ENCODE measurements at regions not wholly inside any gene's neighbourhood (a gene's known extent, or its start where the extent isn't known, plus 50 kb on each side); places are given as distances from the start of the nearest gene placed in this dataset.

DNA sequence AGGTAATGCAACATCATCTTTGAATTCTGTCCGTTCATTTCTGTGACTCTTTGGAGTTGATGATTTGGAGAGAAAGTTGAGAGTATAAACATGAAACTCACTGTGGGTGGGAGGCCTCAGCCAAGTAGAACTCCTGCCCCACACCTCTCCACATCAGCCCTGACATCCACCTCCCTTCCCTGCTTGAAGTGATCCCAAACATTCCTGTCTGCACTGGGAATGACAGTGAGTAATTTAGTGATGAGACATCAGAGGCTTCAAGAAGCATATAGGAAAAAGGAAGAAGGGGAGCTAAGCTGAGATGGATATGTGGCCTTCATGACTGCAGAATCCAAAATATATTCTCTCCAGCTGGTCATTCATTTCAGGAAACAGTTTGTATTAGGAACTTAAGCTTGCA, 151.8 kb downstream of the SPATA18 start:
- no peak overlapping the region for H3K27ac ChIP-seq (ENCODE audit: low read depth in 1 of 2, low read length in 2 of 2)
- no peak overlapping the region for H3K4me3 ChIP-seq (ENCODE audit: low read depth in 1 of 3, low read length in 3 of 3)
- no peaks in the 10 kb centered on the region for H3K9me3 ChIP-seq (ENCODE audit: control insufficient read depth in 4 of 4, low read length in 3 of 4)
- H3K36me3 ChIP-seq (ENCODE audit: control insufficient read depth in 4 of 4, insufficient read depth in 3 of 4, low read depth in 1 of 4, low read length in 3 of 4) = no peaks in the 10 kb centered on the region
- DNase-seq (ENCODE audit: low spot score) = no peak
- no peak for TF ChIP-seq YY1 (IDR thresholded peaks at IDR 0.05)
- TF ChIP-seq EGR1 (IDR thresholded peaks at IDR 0.05; ENCODE audit: low read depth in 2 of 2) = no peak
- TF ChIP-seq, protein P1, sequence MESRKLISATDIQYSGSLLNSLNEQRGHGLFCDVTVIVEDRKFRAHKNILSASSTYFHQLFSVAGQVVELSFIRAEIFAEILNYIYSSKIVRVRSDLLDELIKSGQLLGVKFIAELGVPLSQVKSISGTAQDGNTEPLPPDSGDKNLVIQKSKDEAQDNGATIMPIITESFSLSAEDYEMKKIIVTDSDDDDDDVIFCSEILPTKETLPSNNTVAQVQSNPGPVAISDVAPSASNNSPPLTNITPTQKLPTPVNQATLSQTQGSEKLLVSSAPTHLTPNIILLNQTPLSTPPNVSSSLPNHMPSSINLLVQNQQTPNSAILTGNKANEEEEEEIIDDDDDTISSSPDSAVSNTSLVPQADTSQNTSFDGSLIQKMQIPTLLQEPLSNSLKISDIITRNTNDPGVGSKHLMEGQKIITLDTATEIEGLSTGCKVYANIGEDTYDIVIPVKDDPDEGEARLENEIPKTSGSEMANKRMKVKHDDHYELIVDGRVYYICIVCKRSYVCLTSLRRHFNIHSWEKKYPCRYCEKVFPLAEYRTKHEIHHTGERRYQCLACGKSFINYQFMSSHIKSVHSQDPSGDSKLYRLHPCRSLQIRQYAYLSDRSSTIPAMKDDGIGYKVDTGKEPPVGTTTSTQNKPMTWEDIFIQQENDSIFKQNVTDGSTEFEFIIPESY (IDR thresholded peaks at IDR 0.05) = no peak
- TF ChIP-seq HNF4A (conservative IDR thresholded peaks at IDR 0.05) = no peak
- TF ChIP-seq, protein P2, sequence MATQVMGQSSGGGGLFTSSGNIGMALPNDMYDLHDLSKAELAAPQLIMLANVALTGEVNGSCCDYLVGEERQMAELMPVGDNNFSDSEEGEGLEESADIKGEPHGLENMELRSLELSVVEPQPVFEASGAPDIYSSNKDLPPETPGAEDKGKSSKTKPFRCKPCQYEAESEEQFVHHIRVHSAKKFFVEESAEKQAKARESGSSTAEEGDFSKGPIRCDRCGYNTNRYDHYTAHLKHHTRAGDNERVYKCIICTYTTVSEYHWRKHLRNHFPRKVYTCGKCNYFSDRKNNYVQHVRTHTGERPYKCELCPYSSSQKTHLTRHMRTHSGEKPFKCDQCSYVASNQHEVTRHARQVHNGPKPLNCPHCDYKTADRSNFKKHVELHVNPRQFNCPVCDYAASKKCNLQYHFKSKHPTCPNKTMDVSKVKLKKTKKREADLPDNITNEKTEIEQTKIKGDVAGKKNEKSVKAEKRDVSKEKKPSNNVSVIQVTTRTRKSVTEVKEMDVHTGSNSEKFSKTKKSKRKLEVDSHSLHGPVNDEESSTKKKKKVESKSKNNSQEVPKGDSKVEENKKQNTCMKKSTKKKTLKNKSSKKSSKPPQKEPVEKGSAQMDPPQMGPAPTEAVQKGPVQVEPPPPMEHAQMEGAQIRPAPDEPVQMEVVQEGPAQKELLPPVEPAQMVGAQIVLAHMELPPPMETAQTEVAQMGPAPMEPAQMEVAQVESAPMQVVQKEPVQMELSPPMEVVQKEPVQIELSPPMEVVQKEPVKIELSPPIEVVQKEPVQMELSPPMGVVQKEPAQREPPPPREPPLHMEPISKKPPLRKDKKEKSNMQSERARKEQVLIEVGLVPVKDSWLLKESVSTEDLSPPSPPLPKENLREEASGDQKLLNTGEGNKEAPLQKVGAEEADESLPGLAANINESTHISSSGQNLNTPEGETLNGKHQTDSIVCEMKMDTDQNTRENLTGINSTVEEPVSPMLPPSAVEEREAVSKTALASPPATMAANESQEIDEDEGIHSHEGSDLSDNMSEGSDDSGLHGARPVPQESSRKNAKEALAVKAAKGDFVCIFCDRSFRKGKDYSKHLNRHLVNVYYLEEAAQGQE (IDR thresholded peaks at IDR 0.05) = no peak
- TF ChIP-seq GABPA (IDR thresholded peaks at IDR 0.05 in 1 of 2, conservative IDR thresholded peaks at IDR 0.05 in 1 of 2) = no peak
- no peak for TF ChIP-seq RXRA (IDR thresholded peaks at IDR 0.05)
- TF ChIP-seq, protein P3, sequence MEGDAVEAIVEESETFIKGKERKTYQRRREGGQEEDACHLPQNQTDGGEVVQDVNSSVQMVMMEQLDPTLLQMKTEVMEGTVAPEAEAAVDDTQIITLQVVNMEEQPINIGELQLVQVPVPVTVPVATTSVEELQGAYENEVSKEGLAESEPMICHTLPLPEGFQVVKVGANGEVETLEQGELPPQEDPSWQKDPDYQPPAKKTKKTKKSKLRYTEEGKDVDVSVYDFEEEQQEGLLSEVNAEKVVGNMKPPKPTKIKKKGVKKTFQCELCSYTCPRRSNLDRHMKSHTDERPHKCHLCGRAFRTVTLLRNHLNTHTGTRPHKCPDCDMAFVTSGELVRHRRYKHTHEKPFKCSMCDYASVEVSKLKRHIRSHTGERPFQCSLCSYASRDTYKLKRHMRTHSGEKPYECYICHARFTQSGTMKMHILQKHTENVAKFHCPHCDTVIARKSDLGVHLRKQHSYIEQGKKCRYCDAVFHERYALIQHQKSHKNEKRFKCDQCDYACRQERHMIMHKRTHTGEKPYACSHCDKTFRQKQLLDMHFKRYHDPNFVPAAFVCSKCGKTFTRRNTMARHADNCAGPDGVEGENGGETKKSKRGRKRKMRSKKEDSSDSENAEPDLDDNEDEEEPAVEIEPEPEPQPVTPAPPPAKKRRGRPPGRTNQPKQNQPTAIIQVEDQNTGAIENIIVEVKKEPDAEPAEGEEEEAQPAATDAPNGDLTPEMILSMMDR (IDR thresholded peaks at IDR 0.05; ENCODE audit: low read depth, low read length, missing input control) = no peak
- no peak for TF ChIP-seq RAD21 (IDR thresholded peaks at IDR 0.05)
- no peak for TF ChIP-seq JUND (IDR thresholded peaks at IDR 0.05)
- TF ChIP-seq, protein P4, sequence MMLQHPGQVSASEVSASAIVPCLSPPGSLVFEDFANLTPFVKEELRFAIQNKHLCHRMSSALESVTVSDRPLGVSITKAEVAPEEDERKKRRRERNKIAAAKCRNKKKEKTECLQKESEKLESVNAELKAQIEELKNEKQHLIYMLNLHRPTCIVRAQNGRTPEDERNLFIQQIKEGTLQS (IDR thresholded peaks at IDR 0.05) = no peak
- TF ChIP-seq SP1 (IDR thresholded peaks at IDR 0.05) = no peak
- TF ChIP-seq FOXA2 (IDR thresholded peaks at IDR 0.05) = no peak
- TF ChIP-seq NR2F2 (IDR thresholded peaks at IDR 0.05) = no peak
- H3K4me1 ChIP-seq (ENCODE audit: control insufficient read depth in 4 of 4, insufficient read depth in 4 of 4, low read length in 3 of 4) = no peaks in the 10 kb centered on the region
- WGBS = 91% methylated on average over 1 of the region's 1 CpG
- no peak overlapping the region for H3K9ac ChIP-seq (ENCODE audit: low read depth in 1 of 2, low read length in 2 of 2)
- no peaks in the 10 kb centered on the region for H3K27me3 ChIP-seq (ENCODE audit: control insufficient read depth in 4 of 4, insufficient read depth in 4 of 4, low read length in 3 of 4)

DNA sequence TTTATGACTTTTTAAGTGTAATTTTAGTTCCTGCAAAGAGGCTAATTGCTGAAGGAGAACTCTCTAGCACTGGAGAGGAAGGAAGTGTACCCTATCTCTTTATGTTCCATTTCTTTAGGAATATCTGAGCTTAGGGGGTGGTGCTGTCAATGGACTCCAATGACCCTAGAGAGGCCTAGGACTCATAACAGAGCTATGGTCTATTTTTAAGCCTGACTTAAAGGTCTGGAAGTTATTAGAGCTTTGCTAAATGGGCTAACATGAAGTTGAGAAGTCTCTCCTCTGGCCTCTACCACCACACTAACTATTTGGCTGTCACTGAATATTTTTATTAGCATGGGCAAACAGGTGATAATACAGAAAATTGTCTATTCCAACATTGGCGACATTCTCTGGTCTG, 152.2 kb downstream of the SPATA18 start:
- Histone ChIP-seq H3K9me3 (ENCODE audit: control insufficient read depth in 4 of 4, low read length in 3 of 4) (no peaks in the 10 kb centered on the region), H3K27ac (ENCODE audit: low read depth in 1 of 2, low read length in 2 of 2) (no peak overlapping the region), H3K27me3 (ENCODE audit: control insufficient read depth in 4 of 4, insufficient read depth in 4 of 4, low read length in 3 of 4) (no peaks in the 10 kb centered on the region), H3K36me3 (ENCODE audit: control insufficient read depth in 4 of 4, insufficient read depth in 3 of 4, low read depth in 1 of 4, low read length in 3 of 4) (no peaks in the 10 kb centered on the region), H3K4me1 (ENCODE audit: control insufficient read depth in 4 of 4, insufficient read depth in 4 of 4, low read length in 3 of 4) (no peaks in the 10 kb centered on the region), H3K4me3 (ENCODE audit: low read depth in 1 of 3, low read length in 3 of 3) (no peak overlapping the region), H3K9ac (ENCODE audit: low read depth in 1 of 2, low read length in 2 of 2) (no peak overlapping the region)
- no peak for TF ChIP-seq SP1 (IDR thresholded peaks at IDR 0.05)
- DNase-seq (ENCODE audit: low spot score) = no peak
- WGBS = 85% methylated on average over 1 of the region's 1 CpG

All from liver (tissue), 8 donors.